OCI-LY3 (cell line): ENCODE measurements at regions not wholly inside any gene's neighbourhood (a gene's known extent, or its start where the extent isn't known, plus 50 kb on each side); places are given as distances from the start of the nearest gene placed in this dataset.

ENCODE experiments used
- H2AFZ ChIP-seq: fragments of 200-600, 300-600 bp; shearing (Covaris generic); 2 replicates; pipeline ENCODE4 v1.6.0; 2014; ENCODE audit warnings: antibody characterized with exemption, low read depth, low read length
- H3K27ac ChIP-seq: fragments of 200-600, 300-600 bp; sonication (generic); 2 replicates; pipeline ENCODE4 v1.5.1; 2014; ENCODE audit warnings: mild to moderate bottlenecking, low read length, moderate library complexity, mixed read lengths
- H3K27me3 ChIP-seq: fragments of 200-600, 300-600 bp; sonication (generic); 2 replicates; pipeline ENCODE4 v1.6.1; 2014; ENCODE audit warnings: low read depth, low read length, mixed read lengths
- H3K36me3 ChIP-seq: fragments of 200-600, 300-600 bp; sonication (generic); replicated peaks from 2 replicates; pipeline ENCODE3; 2014; ENCODE audit warnings: low read depth, low read length, mixed read lengths
- H3K4me1 ChIP-seq: fragments of 300-600, 200-600 bp; sonication (generic); 2 replicates; pipeline ENCODE4 v1.6.1; 2014; ENCODE audit warnings: low read length, mixed read lengths
- H3K4me2 ChIP-seq: fragments of 200-600, 300-600 bp; sonication (generic); 2 replicates; pipeline ENCODE4 v1.6.1; 2014; ENCODE audit warnings: low read length, mixed read lengths
- H3K4me3 ChIP-seq: fragments of 300-600, 200-600 bp; sonication (generic); 2 replicates; pipeline ENCODE4 v1.5.1; 2014; ENCODE audit warnings: antibody characterized with exemption, mild to moderate bottlenecking, low read length, moderate library complexity
- H3K79me2 ChIP-seq: fragments of 300-600, 200-600 bp; shearing (Covaris generic); 2 replicates; pipeline ENCODE4 v1.6.1; 2014; ENCODE audit warnings: mild to moderate bottlenecking, low read length, mixed read lengths
- H3K9ac ChIP-seq: fragments of 300-600, 200-600 bp; shearing (Covaris generic); 2 replicates; pipeline ENCODE4 v1.6.0; 2014; ENCODE audit warnings: mild to moderate bottlenecking, low read length, moderate library complexity
- H3K9me3 ChIP-seq: fragments of 200-600, 300-600 bp; shearing (Covaris generic); 2 replicates; pipeline ENCODE4 v1.6.1; 2014; ENCODE audit warnings: low read length, mixed read lengths; ENCODE audit not compliant: insufficient read depth
- H4K20me1 ChIP-seq: fragments of 200-600, 300-600 bp; sonication (generic); 2 replicates; pipeline ENCODE4 v1.6.1; 2016; ENCODE audit warnings: low read length, mixed read lengths; ENCODE audit not compliant: insufficient read depth
- EZH2phosphoT487 ChIP-seq: fragments of 200-600 bp; shearing (Covaris generic); IDR thresholded peaks from 2 replicates; pipeline ENCODE4 v1.6.1; 2018; ENCODE audit warnings: antibody characterized with exemption, mixed run types, low read depth
- TF ChIP-seq, protein P1 (sequence below): fragments of 200-600, 300-600 bp; sonication (generic); IDR thresholded peaks from 2 replicates; pipeline ENCODE4 v1.5.1; 2014; ENCODE audit warnings: antibody characterized with exemption, low read length, low read depth

GRCh38 chr7:106392590-106392989, 107.8 kb upstream of the NAMPT start:
- Histone ChIP-seq H3K79me2 (no peaks in the 10 kb centered on the region), H3K27ac (no peak overlapping the region), H4K20me1 (no peaks in the 10 kb centered on the region), H3K4me1 (no peaks in the 10 kb centered on the region), H3K4me2 (no peak overlapping the region), H3K9ac (no peak overlapping the region), H3K27me3 (no peaks in the 10 kb centered on the region), H3K36me3 (no peaks in the 10 kb centered on the region), H3K4me3 (no peak overlapping the region), H2AFZ (no peak overlapping the region), H3K9me3 (no peaks in the 10 kb centered on the region)
- TF ChIP-seq, protein P1, sequence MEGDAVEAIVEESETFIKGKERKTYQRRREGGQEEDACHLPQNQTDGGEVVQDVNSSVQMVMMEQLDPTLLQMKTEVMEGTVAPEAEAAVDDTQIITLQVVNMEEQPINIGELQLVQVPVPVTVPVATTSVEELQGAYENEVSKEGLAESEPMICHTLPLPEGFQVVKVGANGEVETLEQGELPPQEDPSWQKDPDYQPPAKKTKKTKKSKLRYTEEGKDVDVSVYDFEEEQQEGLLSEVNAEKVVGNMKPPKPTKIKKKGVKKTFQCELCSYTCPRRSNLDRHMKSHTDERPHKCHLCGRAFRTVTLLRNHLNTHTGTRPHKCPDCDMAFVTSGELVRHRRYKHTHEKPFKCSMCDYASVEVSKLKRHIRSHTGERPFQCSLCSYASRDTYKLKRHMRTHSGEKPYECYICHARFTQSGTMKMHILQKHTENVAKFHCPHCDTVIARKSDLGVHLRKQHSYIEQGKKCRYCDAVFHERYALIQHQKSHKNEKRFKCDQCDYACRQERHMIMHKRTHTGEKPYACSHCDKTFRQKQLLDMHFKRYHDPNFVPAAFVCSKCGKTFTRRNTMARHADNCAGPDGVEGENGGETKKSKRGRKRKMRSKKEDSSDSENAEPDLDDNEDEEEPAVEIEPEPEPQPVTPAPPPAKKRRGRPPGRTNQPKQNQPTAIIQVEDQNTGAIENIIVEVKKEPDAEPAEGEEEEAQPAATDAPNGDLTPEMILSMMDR = no peak
- TF ChIP-seq EZH2phosphoT487 = no peak

GRCh38 chr7:106392144-106392543, 107.4 kb upstream of the NAMPT start:
- H3K4me1 ChIP-seq = no peaks in the 10 kb centered on the region
- no peak overlapping the region for H3K4me2 ChIP-seq
- no peak overlapping the region for H3K9ac ChIP-seq
- H3K79me2 ChIP-seq = no peaks in the 10 kb centered on the region
- no peaks in the 10 kb centered on the region for H4K20me1 ChIP-seq
- no peak overlapping the region for H3K27ac ChIP-seq
- no peaks in the 10 kb centered on the region for H3K9me3 ChIP-seq
- no peak overlapping the region for H2AFZ ChIP-seq
- H3K27me3 ChIP-seq = no peaks in the 10 kb centered on the region
- no peaks in the 10 kb centered on the region for H3K36me3 ChIP-seq
- no peak overlapping the region for H3K4me3 ChIP-seq
- no peak for TF ChIP-seq EZH2phosphoT487
- TF ChIP-seq, protein P1 = no peak

- Histone ChIP-seq H4K20me1 (no peaks in the 10 kb centered on the region), H3K36me3 (no peaks in the 10 kb centered on the region), H3K9me3 (no peaks in the 10 kb centered on the region), H2AFZ (no peak overlapping the region), H3K27me3 (no peaks in the 10 kb centered on the region), H3K9ac (no peak overlapping the region), H3K27ac (no peak overlapping the region), H3K4me1 (peaks cover 8% of the 10 kb centered on the region; the same call in 1 of the 2 replicates), H3K79me2 (no peaks in the 10 kb centered on the region), H3K4me3 (no peak overlapping the region), H3K4me2 (no peak overlapping the region)
- TF ChIP-seq, protein P1 = no peak
- TF ChIP-seq EZH2phosphoT487 = no peak
These were observed 102.2 kb upstream of the NAMPT start for GRCh38 chr7:106386958-106387357.

GRCh38 chr7:106384373-106384772, 99.6 kb upstream of the NAMPT start:
- no peak for TF ChIP-seq EZH2phosphoT487
- TF ChIP-seq, protein P1 = no peak
- Histone ChIP-seq H3K4me2 (no peak overlapping the region), H3K4me1 (peaks cover 24% of the 10 kb centered on the region), H3K36me3 (no peaks in the 10 kb centered on the region), H3K27ac (no peak overlapping the region), H3K27me3 (no peaks in the 10 kb centered on the region), H3K4me3 (no peak overlapping the region), H2AFZ (no peak overlapping the region), H4K20me1 (no peaks in the 10 kb centered on the region), H3K9me3 (no peaks in the 10 kb centered on the region), H3K79me2 (no peaks in the 10 kb centered on the region), H3K9ac (no peak overlapping the region)
